Liver (tissue), 8 donors: ENCODE measurements at regions not wholly inside any gene's neighbourhood (a gene's known extent, or its start where the extent isn't known, plus 50 kb on each side); places are given as distances from the start of the nearest gene placed in this dataset.

Source experiments
- DNase-seq: peaks from one replicate; pipeline ENCODE4 v3.0.0-alpha.2; 2017; ENCODE audit warnings: low spot score
- H3K27ac ChIP-seq, 2 donors: one replicate each; pipeline ENCODE4 v1.7.0; 2013; ENCODE audit warnings: inconsistent platforms in 2 of 2, low read length in 2 of 2, control low read depth in 1 of 2, low read depth in 1 of 2, mild to moderate bottlenecking in 1 of 2
- H3K27me3 ChIP-seq, 4 donors: one replicate each; pipeline versions ENCODE4 v1.6.1 to v1.7.0; 2013; ENCODE audit warnings: low read length in 3 of 4, inconsistent platforms in 1 of 4, mild to moderate bottlenecking in 1 of 4, moderate library complexity in 1 of 4; ENCODE audit not compliant: control insufficient read depth in 4 of 4, insufficient read depth in 4 of 4
- H3K36me3 ChIP-seq, 4 donors: one replicate each; pipeline versions ENCODE4 v1.6.1 to v1.7.0; 2013; ENCODE audit warnings: low read length in 3 of 4, mild to moderate bottlenecking in 3 of 4, low read depth in 1 of 4, moderate library complexity in 1 of 4; ENCODE audit not compliant: control insufficient read depth in 4 of 4, insufficient read depth in 3 of 4
- H3K4me1 ChIP-seq, 4 donors: one replicate each; pipeline versions ENCODE4 v1.6.1 to v1.7.0; 2013; ENCODE audit warnings: low read length in 3 of 4, mild to moderate bottlenecking in 3 of 4, moderate library complexity in 1 of 4; ENCODE audit not compliant: control insufficient read depth in 4 of 4, insufficient read depth in 4 of 4
- H3K4me3 ChIP-seq, 3 donors: one replicate each; pipeline versions ENCODE4 v1.6.1 to v1.7.0; 2013; ENCODE audit warnings: low read length in 3 of 3, control low read depth in 1 of 3, low read depth in 1 of 3, mild to moderate bottlenecking in 1 of 3
- H3K9ac ChIP-seq, 2 donors: one replicate each; pipeline ENCODE4 v1.7.0; 2013; ENCODE audit warnings: low read length in 2 of 2, mild to moderate bottlenecking in 2 of 2, moderate library complexity in 2 of 2, control low read depth in 1 of 2, low read depth in 1 of 2
- H3K9me3 ChIP-seq, 4 donors: one replicate each; pipeline versions ENCODE4 v1.6.1 to v1.7.0; 2013; ENCODE audit warnings: low read length in 3 of 4; ENCODE audit not compliant: control insufficient read depth in 4 of 4
- CTCF ChIP-seq: fragments of 150-350 bp; IDR thresholded peaks from 2 replicates; pipeline ENCODE4 v1.5.1; 2017; ENCODE audit warnings: improper control_type of control experiment, low read depth, low read length; ENCODE audit not compliant: missing input control
- EGR1 ChIP-seq, 2 donors: IDR thresholded peaks; 2 replicates each; pipeline ENCODE4 v1.6.1; 2016 to 2018; ENCODE audit warnings: antibody characterized with exemption in 2 of 2, low read depth in 2 of 2
- FOXA1 ChIP-seq: IDR thresholded peaks from 2 replicates; pipeline ENCODE4 v1.6.1; 2016; ENCODE audit warnings: antibody characterized with exemption
- GABPA ChIP-seq, 2 donors: IDR thresholded peaks in 1 of 2; conservative IDR thresholded peaks in 1 of 2; 2 replicates each; pipeline ENCODE4 v1.6.1; 2016; ENCODE audit warnings: antibody characterized with exemption in 2 of 2, mild to moderate bottlenecking in 1 of 2, moderate library complexity in 1 of 2
- HNF4A ChIP-seq, 2 donors: conservative IDR thresholded peaks; 2 replicates each; pipeline ENCODE4 v1.6.1; 2016; ENCODE audit warnings: antibody characterized with exemption in 2 of 2, mild to moderate bottlenecking in 2 of 2
- HNF4G ChIP-seq: IDR thresholded peaks from 2 replicates; pipeline ENCODE4 v1.6.1; 2016; ENCODE audit warnings: antibody characterized with exemption
- MAX ChIP-seq: IDR thresholded peaks from 2 replicates; pipeline ENCODE4 v1.6.1; 2016; ENCODE audit warnings: antibody characterized with exemption
- RAD21 ChIP-seq, 2 donors: IDR thresholded peaks; 2 replicates each; pipeline ENCODE4 v1.6.1; 2016; ENCODE audit warnings: antibody characterized with exemption in 2 of 2, mild to moderate bottlenecking in 2 of 2
- REST ChIP-seq: IDR thresholded peaks from 2 replicates; pipeline ENCODE4 v1.6.1; 2016; ENCODE audit warnings: antibody characterized with exemption, mild to moderate bottlenecking
- SP1 ChIP-seq: IDR thresholded peaks from 2 replicates; pipeline ENCODE4 v1.6.1; 2018; ENCODE audit warnings: antibody characterized with exemption, mild to moderate bottlenecking
- TAF1 ChIP-seq: conservative IDR thresholded peaks from 2 replicates; pipeline ENCODE4 v1.6.1; 2016; ENCODE audit warnings: antibody characterized with exemption, mild to moderate bottlenecking
- YY1 ChIP-seq: IDR thresholded peaks from 2 replicates; pipeline ENCODE4 v1.6.1; 2016; ENCODE audit warnings: antibody characterized with exemption, mild to moderate bottlenecking
- ZBTB33 ChIP-seq: IDR thresholded peaks from 2 replicates; pipeline ENCODE4 v1.6.1; 2016; ENCODE audit warnings: antibody characterized with exemption
- WGBS: extraction: QIAGEN DNeasy Blood & Tissue Kit; methylation state at CpG from one replicate; pipeline ENCODE4 v1.1.7; 2013; 5-methylcytosine and 5-hydroxymethylcytosine counted together
- donor health status: healthy.
- donor health status: healthy.
- donor health status: healthy.
- donor health status: healthy.
- donor health status: healthy.

GRCh38 chr2:147046473-147046872 lies 798.4 kb upstream of the ACVR2A start:
- TF ChIP-seq YY1 (no peak), HNF4A (conservative IDR thresholded peaks at IDR 0.05) (no peak), TAF1 (no peak), FOXA1 (no peak), REST (no peak), HNF4G (no peak), GABPA (IDR thresholded peaks at IDR 0.05 in 1 of 2, conservative IDR thresholded peaks at IDR 0.05 in 1 of 2) (no peak), MAX (no peak)
- no peak overlapping the region for H3K4me3 ChIP-seq
- no peak for DNase-seq
- no peaks in the 10 kb centered on the region for H3K4me1 ChIP-seq
- 69% methylated on average over 4 of the region's 4 CpGs for WGBS
- H3K36me3 ChIP-seq = no peaks in the 10 kb centered on the region
- no peak overlapping the region for H3K9ac ChIP-seq
- H3K9me3 ChIP-seq = no peaks in the 10 kb centered on the region
- H3K27ac ChIP-seq = no peak overlapping the region
- peaks cover 0 to 2% (median 0%) of the 10 kb centered on the region in 4 donors for H3K27me3 ChIP-seq

GRCh38 chr2:147045113-147045512 lies 799.7 kb upstream of the ACVR2A start:
- Histone ChIP-seq H3K9ac (no peak overlapping the region), H3K4me1 (no peaks in the 10 kb centered on the region), H3K9me3 (no peaks in the 10 kb centered on the region), H3K36me3 (no peaks in the 10 kb centered on the region), H3K27ac (no peak overlapping the region), H3K4me3 (no peak overlapping the region), H3K27me3 (peaks cover 0 to 3% (median 0%) of the 10 kb centered on the region in 4 donors)
- peak; percentile 40 for DNase-seq
- WGBS = 29% methylated on average over 2 of the region's 2 CpGs
- TF ChIP-seq SP1 = no peak
- TF ChIP-seq EGR1 (IDR thresholded peaks at IDR 0.05; ENCODE audit: low read depth in 2 of 2) = no peak
- TF ChIP-seq GABPA (IDR thresholded peaks at IDR 0.05 in 1 of 2, conservative IDR thresholded peaks at IDR 0.05 in 1 of 2) = no peak
- peak; percentile 78 to 79 for TF ChIP-seq RAD21 (IDR thresholded peaks at IDR 0.05)
- TF ChIP-seq CTCF = peak; percentile 54
- no peak for TF ChIP-seq MAX
- no peak for TF ChIP-seq HNF4G

GRCh38 chr2:147041121-147041494 lies 803.7 kb upstream of the ACVR2A start:
- Histone ChIP-seq H3K36me3 (no peaks in the 10 kb centered on the region), H3K27me3 (peaks cover 0 to 3% (median 0%) of the 10 kb centered on the region in 4 donors), H3K9me3 (no peaks in the 10 kb centered on the region), H3K4me3 (no peak overlapping the region), H3K4me1 (no peaks in the 10 kb centered on the region), H3K9ac (no peak overlapping the region), H3K27ac (no peak overlapping the region)
- TF ChIP-seq REST (no peak), HNF4A (conservative IDR thresholded peaks at IDR 0.05) (no peak), ZBTB33 (no peak)
- DNase-seq = no peak
- WGBS = 79% methylated on average over 1 of the region's 1 CpG
